ENCODE measurements at regions not wholly inside any gene's neighbourhood (a gene's known extent, or its start where the extent isn't known, plus 50 kb on each side); places are given as distances from the start of the nearest gene placed in this dataset.
"Not testable (repeated sequence)": the region's sequence is repeated elsewhere in the genome, so short reads cannot be mapped to it uniquely, and the experiment has no call there.

- H3K27me3 ChIP-seq (ENCODE audit: insufficient read depth, low read length, poor library complexity, severe bottlenecking) = no peaks in the 10 kb centered on the region
- H3K36me3 ChIP-seq (ENCODE audit: insufficient read depth, low read length) = no peaks in the 10 kb centered on the region
- no peaks in the 10 kb centered on the region for H3K79me2 ChIP-seq (ENCODE audit: insufficient read depth, low read length)
- H3F3A ChIP-seq (ENCODE audit: low read depth) = no peaks in the 10 kb centered on the region
- no peaks in the 10 kb centered on the region for H3K9me3 ChIP-seq (ENCODE audit: insufficient read depth, low read depth, low read length)
- no peak overlapping the region for H2AFZ ChIP-seq (ENCODE audit: low read length)
- no peaks in the 10 kb centered on the region for H3K9me2 ChIP-seq (replicated peaks; ENCODE audit: low read depth, low read length)
- no peaks in the 10 kb centered on the region for H4K20me1 ChIP-seq (ENCODE audit: insufficient read depth, low read length, poor library complexity, severe bottlenecking)
- no peak overlapping the region for H3K9ac ChIP-seq (ENCODE audit: low read depth, low read length, poor library complexity, severe bottlenecking)
- TF ChIP-seq EZH2phosphoT487 (IDR thresholded peaks at IDR 0.05; ENCODE audit: borderline replicate concordance) (no peak), CTCF (conservative IDR thresholded peaks at IDR 0.05; ENCODE audit: low read length) (no peak)
- no peak overlapping the region for H3K4me2 ChIP-seq (ENCODE audit: low read depth, low read length, poor library complexity, severe bottlenecking)
- H3K4me1 ChIP-seq (ENCODE audit: insufficient read depth, low read length, poor library complexity, severe bottlenecking) = no peaks in the 10 kb centered on the region
- no peak overlapping the region for H3K4me3 ChIP-seq (ENCODE audit: low read length, poor library complexity, severe bottlenecking)
Measured at GRCh38 chr3:194886836-194887235, 201.2 kb downstream of the FAM43A start.

GRCh38 chr3:194888062-194888461, 202.4 kb downstream of the FAM43A start:
- not testable (repeated sequence) for H3K9me3 ChIP-seq (ENCODE audit: insufficient read depth, low read depth, low read length); H4K20me1 ChIP-seq (ENCODE audit: insufficient read depth, low read length, poor library complexity, severe bottlenecking); H3K36me3 ChIP-seq (ENCODE audit: insufficient read depth, low read length); H3K27me3 ChIP-seq (ENCODE audit: insufficient read depth, low read length, poor library complexity, severe bottlenecking); H2AFZ ChIP-seq (ENCODE audit: low read length); H3K4me3 ChIP-seq (ENCODE audit: low read length, poor library complexity, severe bottlenecking); H3K9ac ChIP-seq (ENCODE audit: low read depth, low read length, poor library complexity, severe bottlenecking); H3K9me2 ChIP-seq (replicated peaks; ENCODE audit: low read depth, low read length); H3K79me2 ChIP-seq (ENCODE audit: insufficient read depth, low read length); H3K4me2 ChIP-seq (ENCODE audit: low read depth, low read length, poor library complexity, severe bottlenecking); H3K4me1 ChIP-seq (ENCODE audit: insufficient read depth, low read length, poor library complexity, severe bottlenecking); H3F3A ChIP-seq (ENCODE audit: low read depth)

GRCh38 chr3:194888916-194889315, 203.2 kb downstream of the FAM43A start:
- Histone ChIP-seq H3K27me3 (ENCODE audit: insufficient read depth, low read length, poor library complexity, severe bottlenecking) (no peaks in the 10 kb centered on the region), H3K9me3 (ENCODE audit: insufficient read depth, low read depth, low read length) (no peaks in the 10 kb centered on the region), H2AFZ (ENCODE audit: low read length) (no peak overlapping the region), H3K79me2 (ENCODE audit: insufficient read depth, low read length) (no peaks in the 10 kb centered on the region), H3K9ac (ENCODE audit: low read depth, low read length, poor library complexity, severe bottlenecking) (no peak overlapping the region), H3K36me3 (ENCODE audit: insufficient read depth, low read length) (no peaks in the 10 kb centered on the region), H3K9me2 (replicated peaks; ENCODE audit: low read depth, low read length) (no peaks in the 10 kb centered on the region), H3K4me2 (ENCODE audit: low read depth, low read length, poor library complexity, severe bottlenecking) (no peak overlapping the region), H4K20me1 (ENCODE audit: insufficient read depth, low read length, poor library complexity, severe bottlenecking) (no peaks in the 10 kb centered on the region), H3K4me3 (ENCODE audit: low read length, poor library complexity, severe bottlenecking) (no peak overlapping the region), H3F3A (ENCODE audit: low read depth) (no peaks in the 10 kb centered on the region), H3K4me1 (ENCODE audit: insufficient read depth, low read length, poor library complexity, severe bottlenecking) (no peaks in the 10 kb centered on the region)
- TF ChIP-seq EZH2phosphoT487 (IDR thresholded peaks at IDR 0.05; ENCODE audit: borderline replicate concordance) = no peak
- no peak for TF ChIP-seq CTCF (conservative IDR thresholded peaks at IDR 0.05; ENCODE audit: low read length)

- Histone ChIP-seq H3K4me2 (ENCODE audit: low read depth, low read length, poor library complexity, severe bottlenecking) (no peak overlapping the region), H3K9me3 (ENCODE audit: insufficient read depth, low read depth, low read length) (no peaks in the 10 kb centered on the region; the same call in 1 of the 2 replicates), H3K27me3 (ENCODE audit: insufficient read depth, low read length, poor library complexity, severe bottlenecking) (no peaks in the 10 kb centered on the region), H3K36me3 (ENCODE audit: insufficient read depth, low read length) (no peaks in the 10 kb centered on the region), H3K9me2 (replicated peaks; ENCODE audit: low read depth, low read length) (no peaks in the 10 kb centered on the region), H3K4me1 (ENCODE audit: insufficient read depth, low read length, poor library complexity, severe bottlenecking) (no peaks in the 10 kb centered on the region), H3K9ac (ENCODE audit: low read depth, low read length, poor library complexity, severe bottlenecking) (no peak overlapping the region), H3K4me3 (ENCODE audit: low read length, poor library complexity, severe bottlenecking) (no peak overlapping the region), H3K79me2 (ENCODE audit: insufficient read depth, low read length) (no peaks in the 10 kb centered on the region), H3F3A (ENCODE audit: low read depth) (no peaks in the 10 kb centered on the region), H2AFZ (ENCODE audit: low read length) (no peak overlapping the region), H4K20me1 (ENCODE audit: insufficient read depth, low read length, poor library complexity, severe bottlenecking) (no peaks in the 10 kb centered on the region)
- TF ChIP-seq EZH2phosphoT487 (IDR thresholded peaks at IDR 0.05; ENCODE audit: borderline replicate concordance) (no peak), CTCF (conservative IDR thresholded peaks at IDR 0.05; ENCODE audit: low read length) (no peak)
Measured at GRCh38 chr3:194890091-194890490, 204.4 kb downstream of the FAM43A start.

Data from Loucy (cell line).